ENCODE measurements at regions not wholly inside any gene's neighbourhood (a gene's known extent, or its start where the extent isn't known, plus 50 kb on each side); places are given as distances from the start of the nearest gene placed in this dataset.

GRCh38 chr12:108418164-108418890, 79.2 kb upstream of the CMKLR1 start:
- Mint-ChIP-seq H3K4me3 (no peak overlapping the region), H3K27me3 (ENCODE audit: low read depth) (peaks cover 6% of the 10 kb centered on the region), H3K27ac (no peak overlapping the region), H3K4me1 (0 out of 4 replicates have a peak, but pooled peaks cover 0 to 3% of the 10 kb centered on the region in 2 experiments), H3K36me3 (ENCODE audit: insufficient read depth in 1 of 3, low read depth in 3 of 3) (peaks cover 0 to 6% (median 2%) of the 10 kb centered on the region in 3 experiments; a peak in 2 of 7 replicates), H3K9me3 (peaks cover 0 to 6% of the 10 kb centered on the region in 2 experiments; a peak in 3 of 5 replicates)
- no peak overlapping the region for H3T11ph ChIP-seq (ENCODE audit: low read length)
- no peaks in the 10 kb centered on the region for H3K23me2 ChIP-seq (ENCODE audit: insufficient read length, low read depth, low read length, poor library complexity, severe bottlenecking)
- H3K56ac ChIP-seq (ENCODE audit: insufficient read length, low read depth, low read length): no peak overlapping the region
- no peak overlapping the region for H2BK5ac ChIP-seq (ENCODE audit: insufficient read length, low read length)
- no peaks in the 10 kb centered on the region; the same call in 1 of the 2 replicates for H3K27me3 ChIP-seq (ENCODE audit: insufficient read depth, low read length)
- TF ChIP-seq, protein P1, sequence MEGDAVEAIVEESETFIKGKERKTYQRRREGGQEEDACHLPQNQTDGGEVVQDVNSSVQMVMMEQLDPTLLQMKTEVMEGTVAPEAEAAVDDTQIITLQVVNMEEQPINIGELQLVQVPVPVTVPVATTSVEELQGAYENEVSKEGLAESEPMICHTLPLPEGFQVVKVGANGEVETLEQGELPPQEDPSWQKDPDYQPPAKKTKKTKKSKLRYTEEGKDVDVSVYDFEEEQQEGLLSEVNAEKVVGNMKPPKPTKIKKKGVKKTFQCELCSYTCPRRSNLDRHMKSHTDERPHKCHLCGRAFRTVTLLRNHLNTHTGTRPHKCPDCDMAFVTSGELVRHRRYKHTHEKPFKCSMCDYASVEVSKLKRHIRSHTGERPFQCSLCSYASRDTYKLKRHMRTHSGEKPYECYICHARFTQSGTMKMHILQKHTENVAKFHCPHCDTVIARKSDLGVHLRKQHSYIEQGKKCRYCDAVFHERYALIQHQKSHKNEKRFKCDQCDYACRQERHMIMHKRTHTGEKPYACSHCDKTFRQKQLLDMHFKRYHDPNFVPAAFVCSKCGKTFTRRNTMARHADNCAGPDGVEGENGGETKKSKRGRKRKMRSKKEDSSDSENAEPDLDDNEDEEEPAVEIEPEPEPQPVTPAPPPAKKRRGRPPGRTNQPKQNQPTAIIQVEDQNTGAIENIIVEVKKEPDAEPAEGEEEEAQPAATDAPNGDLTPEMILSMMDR (conservative IDR thresholded peaks at IDR 0.05): no peak
- no peak overlapping the region for H3K27ac ChIP-seq (ENCODE audit: insufficient read length, low read depth, low read length)
- H2AK5ac ChIP-seq (ENCODE audit: insufficient read length, low read length): no peak overlapping the region
- no peak overlapping the region for H4K5ac ChIP-seq (ENCODE audit: insufficient read length, low read depth, low read length)
- H2BK12ac ChIP-seq (ENCODE audit: insufficient read length, low read depth, low read length): no peak overlapping the region
- no peak overlapping the region for H4K8ac ChIP-seq (replicated peaks; ENCODE audit: insufficient read length, low read depth, low read length)
- DNase-seq: no peak
- no peaks in the 10 kb centered on the region for H3K79me1 ChIP-seq (ENCODE audit: insufficient read depth, low read depth, low read length, poor library complexity, severe bottlenecking)
- H3K4ac ChIP-seq (ENCODE audit: low read depth, low read length): no peak overlapping the region
- no peaks in the 10 kb centered on the region for H3K9me3 ChIP-seq (ENCODE audit: control insufficient read depth, low read depth, low read length)
- no peaks in the 10 kb centered on the region for H4K20me1 ChIP-seq (ENCODE audit: control insufficient read depth, insufficient read depth, insufficient read length)
- H3K4me1 ChIP-seq (ENCODE audit: insufficient read depth, low read length): no peaks in the 10 kb centered on the region
- H2AFZ ChIP-seq (ENCODE audit: low read length): no peak overlapping the region
- H3K9ac ChIP-seq (ENCODE audit: extremely low read depth, insufficient read length, low read length): no peak overlapping the region
- no CpG with 5 or more reads among the region's 2 CpGs for WGBS (ENCODE audit: extremely low coverage, insufficient read length, low lambda C conversion rate)
- no peak overlapping the region for H2BK120ac ChIP-seq (ENCODE audit: low read depth, low read length, poor library complexity, severe bottlenecking)
- no peak overlapping the region for H3K4me2 ChIP-seq (ENCODE audit: insufficient read depth, insufficient read length, low read length)
- H3K18ac ChIP-seq (ENCODE audit: insufficient read length, low read depth, low read length): no peak overlapping the region
- no peak overlapping the region for H3K14ac ChIP-seq (ENCODE audit: insufficient read depth, low read length)
- H2BK15ac ChIP-seq (ENCODE audit: low read depth, low read length): no peak overlapping the region
- H3K79me2 ChIP-seq (ENCODE audit: insufficient read depth, low read length): no peaks in the 10 kb centered on the region
- H2BK20ac ChIP-seq (ENCODE audit: low read depth, low read length, poor library complexity, severe bottlenecking): no peak overlapping the region
- H4K91ac ChIP-seq (ENCODE audit: insufficient read length, low read depth, low read length): no peak overlapping the region
- H3K23ac ChIP-seq (ENCODE audit: insufficient read length, low read depth, low read length): no peak overlapping the region
